ENCODE measurements at regions not wholly inside any gene's neighbourhood (a gene's known extent, or its start where the extent isn't known, plus 50 kb on each side); places are given as distances from the start of the nearest gene placed in this dataset.

- ATAC-seq = no peak
- no peak for TF ChIP-seq CTCF (IDR thresholded peaks at IDR 0.05)
- 25% methylated on average over 2 of the region's 2 CpGs for WGBS (ENCODE audit: insufficient coverage, low coverage, low lambda C conversion rate, missing lambda C conversion rate)
These were observed 813.1 kb upstream of the POU3F3 start for GRCh38 chr2:104040771-104041170.

GRCh38 chr2:104041351-104041750 is 812.6 kb upstream of the POU3F3 start:
- TF ChIP-seq CTCF (IDR thresholded peaks at IDR 0.05) (no peak), POLR2A (IDR thresholded peaks at IDR 0.05) (no peak)
- Histone ChIP-seq H3K4me1 (no peaks in the 10 kb centered on the region), H3K4me3 (no peak overlapping the region), H3K27ac (no peak overlapping the region), H3K27me3 (no peaks in the 10 kb centered on the region), H3K36me3 (no peaks in the 10 kb centered on the region), H3K9me3 (no peaks in the 10 kb centered on the region)
- ATAC-seq = no peak
- intact Hi-C loops (cut with DNase I) = no loop called here
- DNase-seq = no peak

More at GRCh38 chr2:104040771-104041170, 813.1 kb upstream of the POU3F3 start:
- no peaks in the 10 kb centered on the region for H3K27me3 ChIP-seq
- no peak for DNase-seq
- no peaks in the 10 kb centered on the region for H3K4me1 ChIP-seq
- H3K9me3 ChIP-seq = no peaks in the 10 kb centered on the region
- H3K4me3 ChIP-seq = no peak overlapping the region
- intact Hi-C loops (cut with DNase I) = no loop called here
- H3K36me3 ChIP-seq = no peaks in the 10 kb centered on the region
- no peak overlapping the region for H3K27ac ChIP-seq

GRCh38 chr2:104043864-104044263 is 810.1 kb upstream of the POU3F3 start:
- intact Hi-C loops (cut with DNase I) = no loop called here
- TF ChIP-seq CTCF (IDR thresholded peaks at IDR 0.05) (no peak), POLR2A (IDR thresholded peaks at IDR 0.05) (no peak)

GRCh38 chr2:104045071-104045470 is 808.8 kb upstream of the POU3F3 start:
- no peaks in the 10 kb centered on the region for H3K27me3 ChIP-seq
- H3K4me1 ChIP-seq = no peaks in the 10 kb centered on the region
- no peak for DNase-seq
- intact Hi-C loops (cut with DNase I) = no loop called here
- no peaks in the 10 kb centered on the region for H3K9me3 ChIP-seq
- ATAC-seq = no peak
- no peaks in the 10 kb centered on the region for H3K36me3 ChIP-seq
- WGBS (ENCODE audit: insufficient coverage, low coverage, low lambda C conversion rate, missing lambda C conversion rate) = 91% methylated on average over 5 of the region's 5 CpGs
- TF ChIP-seq POLR2A (IDR thresholded peaks at IDR 0.05) = no peak
- TF ChIP-seq CTCF (IDR thresholded peaks at IDR 0.05) = no peak
- H3K4me3 ChIP-seq = no peak overlapping the region
- H3K27ac ChIP-seq = no peak overlapping the region

More at GRCh38 chr2:104043864-104044263, 810.1 kb upstream of the POU3F3 start:
- H3K4me1 ChIP-seq = no peaks in the 10 kb centered on the region
- no peak overlapping the region for H3K27ac ChIP-seq
- no peaks in the 10 kb centered on the region for H3K9me3 ChIP-seq
- H3K36me3 ChIP-seq = no peaks in the 10 kb centered on the region
- no peaks in the 10 kb centered on the region for H3K27me3 ChIP-seq
- ATAC-seq (no peak), DNase-seq (no peak)
- no peak overlapping the region for H3K4me3 ChIP-seq
- 46% methylated on average over 8 of the region's 8 CpGs for WGBS (ENCODE audit: insufficient coverage, low coverage, low lambda C conversion rate, missing lambda C conversion rate)

- WGBS (ENCODE audit: insufficient coverage, low coverage, low lambda C conversion rate, missing lambda C conversion rate) = 46% methylated on average over 2 of the region's 2 CpGs
- H3K27me3 ChIP-seq = no peaks in the 10 kb centered on the region
- no peaks in the 10 kb centered on the region for H3K9me3 ChIP-seq
- intact Hi-C loops (cut with DNase I) = no loop called here
- TF ChIP-seq POLR2A (IDR thresholded peaks at IDR 0.05) (no peak), CTCF (IDR thresholded peaks at IDR 0.05) (no peak)
- no peak overlapping the region for H3K27ac ChIP-seq
- H3K4me3 ChIP-seq = no peak overlapping the region
- no peaks in the 10 kb centered on the region for H3K36me3 ChIP-seq
- ATAC-seq (no peak), DNase-seq (no peak)
- H3K4me1 ChIP-seq = no peaks in the 10 kb centered on the region
These were observed 807.4 kb upstream of the POU3F3 start for GRCh38 chr2:104046466-104046865.
